Psoas muscle (tissue), 7 donors: ENCODE measurements at regions not wholly inside any gene's neighbourhood (a gene's known extent, or its start where the extent isn't known, plus 50 kb on each side); places are given as distances from the start of the nearest gene placed in this dataset.

ENCODE experiments used
- ATAC-seq, 4 donors: fragments of 200-7000 bp; cut with Tn5 transposase; one replicate each; pipeline ENCODE4 v1.9.1; 2020; ENCODE audit warnings: moderate library complexity in 3 of 4, mild to moderate bottlenecking in 2 of 4
- DNase-seq, 2 donors: peaks; one replicate each; pipeline ENCODE4 v3.0.0-alpha.2; 2020
- H3K27ac ChIP-seq: fragments of 200-600 bp; one replicate; pipeline ENCODE4 v1.8.0; 2022
- H3K27me3 ChIP-seq, 3 donors: fragments of 200-600 bp in 1 of 3; one replicate each; pipeline versions ENCODE4 v1.6.1 to v1.8.0; 2013 to 2022; ENCODE audit warnings: low read length in 2 of 3, mild to moderate bottlenecking in 2 of 3, moderate library complexity in 1 of 3; ENCODE audit not compliant: insufficient read depth in 3 of 3
- H3K36me3 ChIP-seq, 2 donors: fragments of 200-600 bp in 1 of 2; one replicate each; pipeline versions ENCODE4 v1.6.1 to v1.8.0; 2013 to 2022; ENCODE audit warnings: low read depth in 1 of 2, mild to moderate bottlenecking in 1 of 2, moderate library complexity in 1 of 2; ENCODE audit not compliant: insufficient read depth in 1 of 2
- H3K4me1 ChIP-seq: fragments of 200-600 bp; one replicate; pipeline ENCODE4 v1.8.0; 2022
- H3K4me3 ChIP-seq: fragments of 200-600 bp; one replicate; pipeline ENCODE4 v1.8.0; 2022; ENCODE audit warnings: mild to moderate bottlenecking
- H3K9me3 ChIP-seq: fragments of 200-600 bp; one replicate; pipeline ENCODE4 v1.8.0; 2022
- WGBS, 3 donors: extraction: QIAGEN DNeasy Blood & Tissue Kit; methylation state at CpG; one replicate each; pipeline versions ENCODE4 v1.1.6 to v1.1.7; 2013; 5-methylcytosine and 5-hydroxymethylcytosine counted together
- intact Hi-C, 2 donors: fragments of 100-400 bp; cut with DNase I; formaldehyde crosslinking; loops; one replicate each; pipeline versions ENCODE4 v1.11.0 to v1.14.2; 2022
- TF ChIP-seq, protein P1 (sequence below): fragments of 200-600 bp; IDR thresholded peaks from one replicate; pipeline ENCODE4 v1.8.0; 2022; ENCODE audit warnings: antibody characterized with exemption
- donor health status: healthy with polysubstance abuse.
- donor health status: DM: no; HTN: no; CAD: no; lungs with moderate emphysema.
- donor health status: Bipolar disorder and iron deficiency.
- donor health status: healthy.
- donor health status: DM: yes; HTN: yes; CAD: no.
- donor health status: DM: no; HTN: no; CAD: no.
- donor health status: DM: yes; HTN: yes; CAD: no.

DNA sequence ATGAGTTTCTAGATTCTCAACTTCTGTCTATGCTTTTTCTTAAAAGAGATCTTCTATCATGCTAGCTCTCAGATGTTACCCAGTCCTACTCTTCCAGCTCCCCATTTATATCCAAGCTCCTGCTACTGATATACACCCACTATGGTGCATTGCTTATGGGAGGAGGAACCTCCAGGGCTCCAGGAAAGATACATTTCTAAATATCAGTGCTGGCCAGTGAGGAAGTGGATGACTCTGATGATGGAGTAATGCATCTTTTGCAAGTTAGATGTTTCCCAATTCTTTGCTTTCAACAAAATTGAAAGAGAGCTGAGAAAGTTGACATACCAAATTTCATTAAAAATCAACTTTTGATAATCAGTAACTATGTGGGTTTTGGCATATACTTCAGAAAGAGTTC, 105.7 kb upstream of the RESF1 start:
- ATAC-seq = no peak
- H3K27me3 ChIP-seq = peaks cover 0 to 2% (median 0%) of the 10 kb centered on the region in 3 donors
- peaks cover 25% of the 10 kb centered on the region for H3K9me3 ChIP-seq
- no peaks in the 10 kb centered on the region for H3K4me1 ChIP-seq
- intact Hi-C loops = no loop called here
- H3K27ac ChIP-seq = no peak overlapping the region
- H3K4me3 ChIP-seq = no peak overlapping the region
- DNase-seq = no peak
- TF ChIP-seq, protein P1, sequence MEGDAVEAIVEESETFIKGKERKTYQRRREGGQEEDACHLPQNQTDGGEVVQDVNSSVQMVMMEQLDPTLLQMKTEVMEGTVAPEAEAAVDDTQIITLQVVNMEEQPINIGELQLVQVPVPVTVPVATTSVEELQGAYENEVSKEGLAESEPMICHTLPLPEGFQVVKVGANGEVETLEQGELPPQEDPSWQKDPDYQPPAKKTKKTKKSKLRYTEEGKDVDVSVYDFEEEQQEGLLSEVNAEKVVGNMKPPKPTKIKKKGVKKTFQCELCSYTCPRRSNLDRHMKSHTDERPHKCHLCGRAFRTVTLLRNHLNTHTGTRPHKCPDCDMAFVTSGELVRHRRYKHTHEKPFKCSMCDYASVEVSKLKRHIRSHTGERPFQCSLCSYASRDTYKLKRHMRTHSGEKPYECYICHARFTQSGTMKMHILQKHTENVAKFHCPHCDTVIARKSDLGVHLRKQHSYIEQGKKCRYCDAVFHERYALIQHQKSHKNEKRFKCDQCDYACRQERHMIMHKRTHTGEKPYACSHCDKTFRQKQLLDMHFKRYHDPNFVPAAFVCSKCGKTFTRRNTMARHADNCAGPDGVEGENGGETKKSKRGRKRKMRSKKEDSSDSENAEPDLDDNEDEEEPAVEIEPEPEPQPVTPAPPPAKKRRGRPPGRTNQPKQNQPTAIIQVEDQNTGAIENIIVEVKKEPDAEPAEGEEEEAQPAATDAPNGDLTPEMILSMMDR = no peak
- H3K36me3 ChIP-seq = no peaks in the 10 kb centered on the region

DNA sequence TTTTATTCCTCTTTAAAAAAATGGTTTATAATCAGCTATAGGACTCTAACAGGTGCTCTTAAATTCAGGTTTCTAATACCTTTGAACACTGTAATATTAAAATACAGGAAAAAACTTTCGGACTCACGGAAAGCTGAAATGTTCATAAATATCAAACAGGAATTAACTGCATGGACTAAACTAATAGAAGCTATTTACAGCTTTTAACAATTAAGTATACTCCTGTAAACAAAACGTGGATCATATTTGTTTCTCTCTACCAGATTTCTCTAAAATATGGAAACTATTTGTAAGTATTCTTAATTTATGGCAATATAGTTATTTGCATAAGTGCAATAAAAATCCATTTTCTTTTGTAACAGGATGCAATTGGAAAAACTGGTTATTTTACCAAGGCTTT, 108.9 kb upstream of the RESF1 start:
- H3K27me3 ChIP-seq = no peaks in the 10 kb centered on the region
- H3K4me1 ChIP-seq = no peaks in the 10 kb centered on the region
- no peak for DNase-seq
- H3K27ac ChIP-seq = no peak overlapping the region
- H3K9me3 ChIP-seq = peaks cover 28% of the 10 kb centered on the region
- WGBS, 3 donors = 57 to 75% (median 67%) methylated on average over 3 of the region's 3 CpGs
- no peak overlapping the region for H3K4me3 ChIP-seq
- no peak for ATAC-seq
- no peaks in the 10 kb centered on the region for H3K36me3 ChIP-seq
- intact Hi-C loops = no loop called here
- TF ChIP-seq, protein P1 = no peak

DNA sequence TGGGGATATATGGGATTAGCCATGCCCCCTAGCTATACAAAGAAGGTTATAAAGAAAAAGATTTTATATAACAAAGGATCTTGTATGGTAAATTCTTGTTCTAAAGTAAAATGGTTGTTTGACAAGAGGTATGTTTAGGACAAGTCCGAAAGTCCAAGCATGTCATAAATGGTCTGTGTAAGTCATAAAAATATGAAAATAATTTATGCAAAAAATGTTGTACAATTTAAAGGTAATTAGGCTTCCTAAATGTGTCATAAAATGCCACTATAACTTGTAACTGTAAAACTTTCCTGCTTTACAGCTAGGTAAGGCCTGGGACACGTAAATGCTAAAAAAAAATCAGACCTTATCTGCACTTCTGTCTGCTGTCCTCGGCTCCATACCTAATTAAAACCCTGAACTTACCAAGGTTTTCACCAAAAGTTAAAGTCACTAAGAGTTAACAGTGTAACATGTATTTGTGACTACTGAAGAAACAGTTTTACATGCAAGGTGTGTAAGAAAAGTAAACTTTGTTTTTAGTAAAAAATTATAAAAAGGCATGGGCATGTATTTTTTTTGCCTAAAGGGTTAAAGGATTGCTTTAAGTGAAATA, 110.0 kb upstream of the RESF1 start:
- TF ChIP-seq, protein P1 = no peak
- H3K36me3 ChIP-seq = no peaks in the 10 kb centered on the region
- intact Hi-C loops = no loop called here
- 68 to 74% (median 68%) methylated on average over 3 of the region's 3 CpGs for WGBS, 3 donors
- H3K4me3 ChIP-seq = no peak overlapping the region
- no peaks in the 10 kb centered on the region for H3K27me3 ChIP-seq
- H3K4me1 ChIP-seq = no peaks in the 10 kb centered on the region
- ATAC-seq = no peak
- H3K27ac ChIP-seq = no peak overlapping the region
- H3K9me3 ChIP-seq = peaks cover 28% of the 10 kb centered on the region
- no peak for DNase-seq

DNA sequence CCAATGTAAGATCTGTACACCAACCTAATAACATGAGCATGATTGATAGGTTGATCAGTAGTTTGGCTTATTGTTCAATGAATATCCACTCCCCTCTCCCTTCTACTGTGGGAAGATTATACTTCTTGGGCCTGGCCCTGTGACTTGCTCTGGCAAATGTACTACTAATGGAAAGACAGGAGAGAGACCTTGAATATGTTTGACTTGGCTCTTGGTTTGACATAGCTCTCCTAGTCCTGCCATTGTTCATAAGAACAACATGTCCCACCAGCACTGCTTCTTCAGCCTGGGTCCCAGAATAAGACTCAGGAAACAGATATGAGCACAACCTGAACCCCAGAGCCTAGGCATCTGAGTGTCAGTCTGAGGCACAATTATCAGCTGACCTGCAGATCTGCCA, 112.8 kb upstream of the RESF1 start:
- Histone ChIP-seq H3K27me3 (no peaks in the 10 kb centered on the region), H3K27ac (no peak overlapping the region), H3K36me3 (no peaks in the 10 kb centered on the region), H3K4me3 (no peak overlapping the region), H3K4me1 (no peaks in the 10 kb centered on the region), H3K9me3 (peaks cover 28% of the 10 kb centered on the region)
- intact Hi-C loops = no loop called here
- ATAC-seq (no peak), DNase-seq (no peak)
- TF ChIP-seq, protein P1 = no peak

DNA sequence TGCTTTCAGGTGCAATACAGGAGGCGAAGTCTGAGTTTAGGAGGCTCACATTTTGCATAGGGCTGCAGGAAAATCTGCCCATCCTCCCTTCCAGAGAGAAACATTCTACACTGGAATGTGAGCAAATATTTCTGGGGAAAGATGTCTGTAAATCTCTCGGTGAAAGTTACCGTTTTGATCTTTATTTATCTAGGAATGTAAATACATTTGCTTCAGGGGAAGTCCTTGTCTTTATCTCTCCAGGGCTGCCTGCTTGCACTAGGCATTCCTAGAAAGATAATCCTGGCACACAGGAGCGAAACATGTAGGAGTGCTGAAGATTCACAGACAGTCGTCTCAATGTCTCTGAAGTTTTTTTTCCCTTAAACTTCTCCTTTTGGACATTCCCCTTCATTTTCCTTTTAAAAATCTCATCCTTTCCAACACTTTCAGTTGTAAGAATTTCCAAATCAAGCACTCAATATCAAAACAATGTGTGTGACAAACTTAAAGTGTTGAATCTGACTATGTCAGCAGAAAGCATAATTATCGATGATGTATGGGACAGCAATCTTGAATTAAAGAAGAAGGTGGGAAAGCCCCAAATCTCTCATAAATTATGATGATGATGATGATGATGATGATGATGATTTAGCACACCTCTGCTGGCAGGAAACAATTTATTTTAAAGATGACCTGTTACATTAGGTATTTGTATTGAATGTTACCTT, 113.4 kb upstream of the RESF1 start:
- WGBS, 3 donors = 83 to 86% (median 86%) methylated on average over 6 of the region's 6 CpGs
- H3K9me3 ChIP-seq = peaks cover 25% of the 10 kb centered on the region
- TF ChIP-seq, protein P1 = no peak
- no peak for DNase-seq
- no peak overlapping the region for H3K27ac ChIP-seq
- no peak overlapping the region for H3K4me3 ChIP-seq
- intact Hi-C loops = no loop called here
- no peaks in the 10 kb centered on the region for H3K36me3 ChIP-seq
- H3K27me3 ChIP-seq = no peaks in the 10 kb centered on the region
- no peaks in the 10 kb centered on the region for H3K4me1 ChIP-seq
- ATAC-seq = no peak
